Hepatocyte (in vitro differentiated cells): ENCODE measurements at regions not wholly inside any gene's neighbourhood (a gene's known extent, or its start where the extent isn't known, plus 50 kb on each side); places are given as distances from the start of the nearest gene placed in this dataset.

Experiments
- DNase-seq: peaks from one replicate; pipeline ENCODE4 v3.0.0-alpha.2; 2016; ENCODE audit warnings: low spot score
- H2AFZ ChIP-seq: fragments of 200-600 bp; sonication (generic); 2 replicates; pipeline ENCODE4 v1.6.0; 2016; ENCODE audit warnings: antibody characterized with exemption, mild to moderate bottlenecking
- H3K27ac ChIP-seq: fragments of 200-600 bp; sonication (generic); 2 replicates; pipeline ENCODE4 v1.5.1; 2016; ENCODE audit warnings: mild to moderate bottlenecking
- H3K27me3 ChIP-seq: fragments of 200-600 bp; sonication (generic); 2 replicates; pipeline ENCODE4 v1.6.1; 2016
- H3K36me3 ChIP-seq: fragments of 200-600 bp; sonication (generic); replicated peaks from 2 replicates; pipeline ENCODE4 v1.5.1; 2016; ENCODE audit warnings: low read depth; ENCODE audit not compliant: insufficient read depth
- H3K4me1 ChIP-seq: fragments of 200-600 bp; sonication (generic); 2 replicates; pipeline ENCODE4 v1.5.1; 2016; ENCODE audit warnings: mild to moderate bottlenecking, moderate library complexity; ENCODE audit not compliant: insufficient read depth
- H3K4me2 ChIP-seq: fragments of 200-600 bp; sonication (generic); 2 replicates; pipeline ENCODE4 v1.6.0; 2016
- H3K4me3 ChIP-seq: fragments of 200-600 bp; sonication (generic); 2 replicates; pipeline ENCODE4 v1.5.1; 2016; ENCODE audit warnings: mild to moderate bottlenecking
- H3K79me2 ChIP-seq: fragments of 200-600 bp; sonication (generic); 2 replicates; pipeline ENCODE4 v1.6.0; 2017; ENCODE audit warnings: mild to moderate bottlenecking
- H3K9me2 ChIP-seq: fragments of 200-600 bp; sonication (generic); replicated peaks from 2 replicates; pipeline ENCODE4 v1.6.0; 2017; ENCODE audit warnings: mild to moderate bottlenecking; ENCODE audit not compliant: insufficient read depth
- H3K9me3 ChIP-seq: fragments of 200-600 bp; sonication (generic); 2 replicates; pipeline ENCODE4 v1.5.1; 2016; ENCODE audit warnings: low read depth, mild to moderate bottlenecking
- H4K20me1 ChIP-seq: fragments of 200-600 bp; sonication (generic); 2 replicates; pipeline ENCODE4 v1.6.0; 2016; ENCODE audit warnings: mild to moderate bottlenecking; ENCODE audit not compliant: insufficient read depth, poor library complexity, severe bottlenecking
- EZH2 ChIP-seq: fragments of 200-600 bp; sonication (generic); IDR thresholded peaks from 2 replicates; pipeline ENCODE4 v1.6.1; 2016; ENCODE audit warnings: antibody characterized with exemption, mild to moderate bottlenecking, borderline replicate concordance
- EZH2phosphoT487 ChIP-seq: fragments of 200-600 bp; sonication (generic); IDR thresholded peaks from one replicate; pipeline ENCODE4 v1.6.1; 2018; ENCODE audit warnings: antibody characterized with exemption, mild to moderate bottlenecking, low read depth, moderate library complexity; ENCODE audit not compliant: unreplicated experiment, severe bottlenecking
- WGBS: methylation state at CpG from one replicate; pipeline ENCODE4 v1.1.6; 2016; ENCODE audit warnings: low lambda C conversion rate; ENCODE audit errors: missing lambda C conversion rate; 5-methylcytosine and 5-hydroxymethylcytosine counted together
- TF ChIP-seq, protein P1 (sequence below): fragments of 200-600 bp; sonication (generic); IDR thresholded peaks from 2 replicates; pipeline ENCODE4 v1.5.1; 2016; ENCODE audit warnings: antibody characterized with exemption, mild to moderate bottlenecking; ENCODE audit not compliant: poor library complexity

DNA sequence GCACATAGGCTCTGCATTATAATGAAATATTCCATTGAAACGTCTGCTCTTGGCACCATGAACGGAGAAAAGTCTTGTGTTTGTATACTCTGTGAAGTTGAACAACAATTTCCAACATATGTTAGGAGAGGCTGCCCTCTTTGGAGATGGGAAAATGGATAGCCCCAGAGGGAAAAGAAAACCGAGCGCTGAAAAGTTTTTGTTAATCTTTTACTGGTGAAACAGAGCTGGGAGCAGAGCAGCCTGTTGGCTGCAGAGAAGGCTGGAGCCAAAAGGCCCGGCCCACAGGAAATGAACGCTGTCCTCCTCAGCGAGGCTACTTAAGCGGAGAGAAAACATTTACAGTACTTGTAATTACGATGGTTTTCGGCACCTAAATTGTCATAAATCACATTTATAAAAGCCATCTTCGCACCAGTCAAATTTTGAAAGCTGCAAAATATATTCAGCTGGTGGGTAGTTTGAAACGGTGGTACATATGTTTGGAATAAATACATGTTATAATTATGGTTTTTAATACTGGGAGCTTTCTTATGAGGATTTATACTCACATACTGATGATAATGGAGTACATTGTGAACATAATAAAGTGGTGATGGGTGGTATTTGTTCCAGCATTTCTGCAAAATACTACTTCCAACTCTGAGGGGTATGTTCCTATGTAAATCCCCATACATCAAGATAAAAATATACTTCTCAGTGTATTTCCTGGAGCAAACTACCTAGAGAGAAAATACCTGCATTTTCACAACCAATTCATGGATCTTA, 129.6 kb upstream of the CNTLN start:
- H3K79me2 ChIP-seq: no peaks in the 10 kb centered on the region
- no peaks in the 10 kb centered on the region for H3K27me3 ChIP-seq
- H3K4me1 ChIP-seq: peaks cover 16% of the 10 kb centered on the region
- DNase-seq: peak; percentile 84
- H2AFZ ChIP-seq: peak overlapping the region; percentile 49
- H3K36me3 ChIP-seq: no peaks in the 10 kb centered on the region
- H3K9me2 ChIP-seq: no peaks in the 10 kb centered on the region
- TF ChIP-seq, protein P1, sequence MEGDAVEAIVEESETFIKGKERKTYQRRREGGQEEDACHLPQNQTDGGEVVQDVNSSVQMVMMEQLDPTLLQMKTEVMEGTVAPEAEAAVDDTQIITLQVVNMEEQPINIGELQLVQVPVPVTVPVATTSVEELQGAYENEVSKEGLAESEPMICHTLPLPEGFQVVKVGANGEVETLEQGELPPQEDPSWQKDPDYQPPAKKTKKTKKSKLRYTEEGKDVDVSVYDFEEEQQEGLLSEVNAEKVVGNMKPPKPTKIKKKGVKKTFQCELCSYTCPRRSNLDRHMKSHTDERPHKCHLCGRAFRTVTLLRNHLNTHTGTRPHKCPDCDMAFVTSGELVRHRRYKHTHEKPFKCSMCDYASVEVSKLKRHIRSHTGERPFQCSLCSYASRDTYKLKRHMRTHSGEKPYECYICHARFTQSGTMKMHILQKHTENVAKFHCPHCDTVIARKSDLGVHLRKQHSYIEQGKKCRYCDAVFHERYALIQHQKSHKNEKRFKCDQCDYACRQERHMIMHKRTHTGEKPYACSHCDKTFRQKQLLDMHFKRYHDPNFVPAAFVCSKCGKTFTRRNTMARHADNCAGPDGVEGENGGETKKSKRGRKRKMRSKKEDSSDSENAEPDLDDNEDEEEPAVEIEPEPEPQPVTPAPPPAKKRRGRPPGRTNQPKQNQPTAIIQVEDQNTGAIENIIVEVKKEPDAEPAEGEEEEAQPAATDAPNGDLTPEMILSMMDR: peak; percentile 28
- TF ChIP-seq EZH2phosphoT487: no peak
- no peak for TF ChIP-seq EZH2
- H4K20me1 ChIP-seq: no peaks in the 10 kb centered on the region
- peak overlapping the region; percentile 74 for H3K27ac ChIP-seq
- WGBS: 19% methylated on average over 12 of the region's 12 CpGs
- H3K9me3 ChIP-seq: no peaks in the 10 kb centered on the region
- H3K4me3 ChIP-seq: no peak overlapping the region
- H3K4me2 ChIP-seq: peak overlapping the region; percentile 70

DNA sequence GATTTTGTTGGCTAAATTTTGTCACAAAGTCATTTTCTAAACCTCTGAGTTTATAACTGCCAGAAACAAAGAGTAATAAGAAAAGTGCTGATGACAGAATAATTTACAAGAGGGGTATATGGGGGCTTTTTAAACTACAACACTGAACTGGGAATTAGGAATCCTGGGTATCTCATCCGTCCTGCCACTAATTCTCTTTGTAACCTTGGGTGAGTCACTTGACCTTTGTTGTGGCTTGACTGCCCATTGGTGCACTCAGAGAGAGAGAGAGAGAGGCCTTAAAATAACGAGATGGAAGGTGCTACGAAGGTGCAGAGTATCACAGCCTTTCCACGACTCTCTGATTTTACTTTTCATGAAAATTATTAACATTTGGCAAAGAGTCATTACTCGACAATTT, 130.3 kb upstream of the CNTLN start:
- Histone ChIP-seq H3K4me1 (peaks cover 16% of the 10 kb centered on the region), H3K36me3 (no peaks in the 10 kb centered on the region), H3K4me3 (no peak overlapping the region), H2AFZ (peak overlapping the region; percentile 9), H3K79me2 (no peaks in the 10 kb centered on the region), H4K20me1 (no peaks in the 10 kb centered on the region), H3K9me2 (no peaks in the 10 kb centered on the region), H3K9me3 (no peaks in the 10 kb centered on the region), H3K27ac (peak overlapping the region; percentile 74), H3K27me3 (no peaks in the 10 kb centered on the region), H3K4me2 (peak overlapping the region; percentile 70)
- DNase-seq: no peak
- whole genome bisulfite sequencing: 57% methylated on average over 5 of the region's 5 CpGs
- TF ChIP-seq EZH2phosphoT487: no peak
- TF ChIP-seq EZH2: no peak
- TF ChIP-seq, protein P1: no peak

DNA sequence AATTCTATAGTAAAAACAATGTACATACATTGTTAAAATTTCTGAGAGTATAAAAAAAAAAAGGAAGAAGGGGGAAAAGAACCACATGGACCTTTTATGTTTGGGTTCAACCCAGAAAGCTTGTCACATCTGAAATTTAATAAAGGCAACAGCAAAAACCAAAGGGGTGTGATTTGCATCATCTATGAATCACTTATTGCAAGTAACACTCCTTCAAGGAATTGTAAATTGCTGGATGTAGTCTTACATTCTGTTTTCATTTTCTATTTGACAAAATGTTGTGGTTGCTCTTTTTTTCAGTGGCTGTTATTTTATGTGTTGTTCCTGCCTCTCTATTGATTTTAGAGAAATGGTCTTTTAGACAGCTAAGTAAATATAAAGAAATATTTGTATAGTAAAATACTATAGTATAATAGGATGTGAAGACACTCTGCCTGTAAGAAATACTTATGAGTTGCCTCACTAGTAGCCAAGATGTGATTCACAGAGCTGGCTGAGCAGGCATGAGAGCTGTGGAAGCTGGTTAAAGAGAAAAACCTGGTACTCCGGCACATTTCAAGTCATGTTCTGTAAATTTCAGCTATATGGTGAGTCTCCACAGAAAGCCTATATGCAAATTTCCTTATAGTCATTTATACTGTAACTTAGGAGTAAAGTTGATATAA, 131.1 kb upstream of the CNTLN start:
- no peak overlapping the region for H3K4me2 ChIP-seq

More for the DNA sequence above, 131.1 kb upstream of the CNTLN start:
- H2AFZ ChIP-seq: no peak overlapping the region
- no peaks in the 10 kb centered on the region for H3K27me3 ChIP-seq
- TF ChIP-seq, protein P1: no peak
- peaks cover 11% of the 10 kb centered on the region for H3K4me1 ChIP-seq
- H4K20me1 ChIP-seq: no peaks in the 10 kb centered on the region
- H3K4me3 ChIP-seq: no peak overlapping the region
- no peaks in the 10 kb centered on the region for H3K9me2 ChIP-seq
- H3K27ac ChIP-seq: peak overlapping the region; percentile 74
- WGBS: 89% methylated on average over 1 of the region's 1 CpG
- H3K9me3 ChIP-seq: no peaks in the 10 kb centered on the region
- no peaks in the 10 kb centered on the region for H3K79me2 ChIP-seq
- DNase-seq: no peak
- no peaks in the 10 kb centered on the region for H3K36me3 ChIP-seq
